GM13976 (cell line): ENCODE measurements at regions not wholly inside any gene's neighbourhood (a gene's known extent, or its start where the extent isn't known, plus 50 kb on each side); places are given as distances from the start of the nearest gene placed in this dataset.
A peak's percentile ranks its signal among the peaks of the same experiment; 100 is the strongest.

Experiments
- DNase-seq: peaks from one replicate; pipeline ENCODE4 v3.0.0; 2012; ENCODE audit warnings: low spot score
- in situ Hi-C: fragments of 300-500 bp; cut with MboI; formaldehyde crosslinking; loops from one replicate; pipeline ENCODE4 v1.12.0; 2022; ENCODE audit warnings: low sequenced_read_pairs, mixed read lengths, inconsistent platforms; ENCODE audit not compliant: unreplicated experiment
- TF ChIP-seq, protein P1 (sequence below): IDR thresholded peaks from 2 replicates; pipeline ENCODE4 v1.5.1; 2012; ENCODE audit warnings: borderline replicate concordance, mild to moderate bottlenecking; ENCODE audit not compliant: insufficient read depth; ENCODE audit errors: extremely low read depth, missing control alignments, control extremely low read depth

DNA sequence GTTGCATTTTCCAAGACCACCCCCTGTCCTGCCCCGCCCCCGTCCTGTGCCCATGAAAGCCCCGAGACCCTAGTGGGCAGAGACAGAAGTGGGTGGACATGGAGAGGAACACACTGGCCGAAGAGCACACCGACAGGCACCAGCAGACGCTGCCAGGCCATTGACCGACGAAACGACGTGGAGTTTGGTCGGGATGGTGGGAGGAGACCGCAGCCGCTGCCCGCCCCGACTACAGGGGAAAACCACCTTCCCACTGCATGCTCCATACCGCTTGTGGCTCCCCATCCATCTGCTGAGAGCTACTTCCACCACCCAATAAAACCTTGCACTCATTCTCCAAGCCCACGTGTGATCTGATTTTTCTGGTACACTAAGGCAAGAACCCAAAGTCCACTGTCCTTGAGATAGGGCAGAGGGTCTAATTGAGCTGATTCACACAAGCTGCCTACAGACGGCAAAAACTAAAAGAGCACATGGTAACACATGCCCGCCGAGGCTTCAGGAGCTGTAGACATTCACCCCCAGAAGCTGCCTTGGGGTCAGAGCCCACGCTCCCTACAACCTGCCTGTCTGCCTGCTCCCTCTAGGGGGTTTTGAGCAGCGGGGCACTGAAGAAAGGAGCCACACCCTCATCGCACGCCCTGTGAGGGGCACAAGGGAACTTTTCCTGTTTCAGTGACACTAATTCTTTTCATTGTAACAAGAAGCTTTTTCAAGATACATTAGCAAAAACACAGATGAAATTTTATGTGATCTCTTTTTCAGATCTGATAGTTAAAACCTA, 81.2 kb upstream of the RAB3GAP2 start:
- in situ Hi-C loops, result no loop called here
- TF ChIP-seq, protein P1, sequence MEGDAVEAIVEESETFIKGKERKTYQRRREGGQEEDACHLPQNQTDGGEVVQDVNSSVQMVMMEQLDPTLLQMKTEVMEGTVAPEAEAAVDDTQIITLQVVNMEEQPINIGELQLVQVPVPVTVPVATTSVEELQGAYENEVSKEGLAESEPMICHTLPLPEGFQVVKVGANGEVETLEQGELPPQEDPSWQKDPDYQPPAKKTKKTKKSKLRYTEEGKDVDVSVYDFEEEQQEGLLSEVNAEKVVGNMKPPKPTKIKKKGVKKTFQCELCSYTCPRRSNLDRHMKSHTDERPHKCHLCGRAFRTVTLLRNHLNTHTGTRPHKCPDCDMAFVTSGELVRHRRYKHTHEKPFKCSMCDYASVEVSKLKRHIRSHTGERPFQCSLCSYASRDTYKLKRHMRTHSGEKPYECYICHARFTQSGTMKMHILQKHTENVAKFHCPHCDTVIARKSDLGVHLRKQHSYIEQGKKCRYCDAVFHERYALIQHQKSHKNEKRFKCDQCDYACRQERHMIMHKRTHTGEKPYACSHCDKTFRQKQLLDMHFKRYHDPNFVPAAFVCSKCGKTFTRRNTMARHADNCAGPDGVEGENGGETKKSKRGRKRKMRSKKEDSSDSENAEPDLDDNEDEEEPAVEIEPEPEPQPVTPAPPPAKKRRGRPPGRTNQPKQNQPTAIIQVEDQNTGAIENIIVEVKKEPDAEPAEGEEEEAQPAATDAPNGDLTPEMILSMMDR, result no peak
- DNase-seq, result no peak

DNA sequence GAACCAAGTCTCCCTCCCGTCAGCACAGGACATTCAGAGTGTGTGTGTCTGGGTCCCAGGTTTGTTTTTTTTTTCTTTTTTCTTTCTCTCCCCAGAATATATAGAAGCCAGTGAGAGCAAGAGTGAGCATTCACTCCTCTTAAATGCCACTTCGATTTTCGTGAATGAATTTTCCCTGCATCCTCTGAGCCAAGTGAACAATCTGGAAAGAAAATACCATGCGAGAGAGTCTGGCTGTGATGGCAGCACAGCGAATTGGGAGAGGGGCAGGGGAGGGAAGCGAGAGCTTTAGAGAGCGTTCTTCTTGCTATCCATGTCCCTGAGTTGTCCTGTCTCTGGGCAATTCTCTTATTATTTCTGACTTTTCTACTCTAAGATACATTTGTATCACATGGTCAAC, 76.0 kb upstream of the RAB3GAP2 start:
- in situ Hi-C loops, result no loop called here
- TF ChIP-seq, protein P1, result no peak
- DNase-seq, result no peak

DNA sequence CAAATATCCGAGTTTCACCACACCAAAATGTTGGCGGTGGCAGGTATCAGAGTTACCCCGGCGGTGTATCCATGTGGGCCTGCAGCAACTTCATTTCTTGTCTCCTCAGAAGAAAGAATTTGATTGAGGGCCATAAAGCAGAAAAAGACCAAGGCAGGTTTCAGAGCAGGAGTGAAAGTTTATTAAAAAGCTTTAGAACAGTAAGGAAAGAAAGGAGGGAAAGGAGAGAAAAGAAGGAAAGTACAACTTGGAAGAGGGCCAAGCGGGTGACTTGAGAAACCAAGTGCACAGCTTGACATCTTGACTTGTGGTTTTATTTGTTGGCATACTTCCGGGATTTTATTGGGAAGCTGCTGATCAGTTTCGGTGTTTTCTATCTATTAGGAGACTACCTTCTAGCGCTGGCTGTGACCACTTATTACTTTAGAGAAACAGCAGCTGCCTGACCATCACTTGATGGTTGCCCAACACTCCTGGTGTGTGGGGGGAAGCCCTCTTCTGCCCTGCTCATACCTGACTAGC, 75.5 kb upstream of the RAB3GAP2 start:
- TF ChIP-seq, protein P1, result no peak
- in situ Hi-C loops, result no loop called here
- no peak for DNase-seq

DNA sequence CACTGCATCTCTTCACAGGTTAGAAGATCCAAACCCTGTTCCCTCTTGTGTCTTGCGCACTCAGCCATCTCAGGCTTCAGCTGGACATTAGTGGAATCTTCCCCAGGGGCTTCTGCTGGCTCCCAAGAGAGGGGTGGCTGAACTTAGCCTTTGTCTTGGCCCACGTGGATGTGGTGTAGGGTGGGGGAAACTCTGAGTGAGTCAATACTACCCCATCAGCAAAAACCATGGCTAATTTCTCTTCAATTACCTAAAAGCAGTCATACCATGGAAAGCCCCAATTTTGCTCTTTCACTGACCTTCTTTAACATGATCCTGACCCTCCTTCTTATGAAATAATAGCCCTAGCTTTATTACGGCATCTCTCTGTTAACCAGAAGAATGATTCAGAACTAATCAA, 72.5 kb upstream of the RAB3GAP2 start:
- peak; percentile 22 for DNase-seq

DNA sequence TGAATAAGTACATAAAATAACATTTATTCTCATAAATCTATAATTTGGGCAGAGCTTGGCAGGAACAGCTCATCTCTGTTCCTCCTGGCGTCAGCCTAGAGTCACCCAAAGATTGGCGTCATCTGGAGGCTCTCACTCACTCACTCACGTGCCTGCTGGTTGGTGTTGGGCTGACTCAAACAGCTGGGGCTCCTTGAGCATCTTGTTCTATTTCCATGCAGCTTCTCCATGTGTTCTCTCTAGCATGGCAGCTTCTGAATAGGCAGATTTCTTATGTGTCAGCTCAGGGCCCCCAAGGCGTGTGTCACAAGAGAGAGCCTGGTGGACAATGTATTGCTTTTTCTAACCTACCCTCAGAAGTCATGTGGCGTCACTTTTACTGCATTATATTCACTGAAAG, 70.6 kb upstream of the RAB3GAP2 start:
- TF ChIP-seq, protein P1, result no peak
- no peak for DNase-seq
- in situ Hi-C loops, result no loop called here

More for the DNA sequence above, 72.5 kb upstream of the RAB3GAP2 start:
- in situ Hi-C loops, result no loop called here
- TF ChIP-seq, protein P1, result no peak

DNA sequence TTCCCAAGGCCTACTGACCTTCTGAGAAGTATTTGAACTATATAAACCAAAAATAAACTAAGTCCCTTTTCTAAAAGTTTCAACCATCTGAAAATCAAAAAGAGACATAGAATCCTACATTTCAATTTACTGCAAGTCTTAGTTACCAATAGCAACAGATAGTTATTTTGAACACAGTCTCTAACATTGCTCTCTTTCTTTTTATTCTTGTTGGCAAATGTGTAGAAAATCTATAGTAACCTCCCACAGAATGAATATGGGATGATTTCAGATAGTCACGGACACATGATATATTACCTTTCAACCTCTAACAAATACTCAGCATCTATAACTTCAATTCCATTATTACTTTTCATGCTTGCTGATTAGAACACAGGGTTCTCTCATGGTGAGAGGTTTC, 68.9 kb upstream of the RAB3GAP2 start:
- no peak for DNase-seq
- TF ChIP-seq, protein P1, result no peak
- in situ Hi-C loops, result no loop called here
